ENCODE measurements at regions not wholly inside any gene's neighbourhood (a gene's known extent, or its start where the extent isn't known, plus 50 kb on each side); places are given as distances from the start of the nearest gene placed in this dataset.

DNA sequence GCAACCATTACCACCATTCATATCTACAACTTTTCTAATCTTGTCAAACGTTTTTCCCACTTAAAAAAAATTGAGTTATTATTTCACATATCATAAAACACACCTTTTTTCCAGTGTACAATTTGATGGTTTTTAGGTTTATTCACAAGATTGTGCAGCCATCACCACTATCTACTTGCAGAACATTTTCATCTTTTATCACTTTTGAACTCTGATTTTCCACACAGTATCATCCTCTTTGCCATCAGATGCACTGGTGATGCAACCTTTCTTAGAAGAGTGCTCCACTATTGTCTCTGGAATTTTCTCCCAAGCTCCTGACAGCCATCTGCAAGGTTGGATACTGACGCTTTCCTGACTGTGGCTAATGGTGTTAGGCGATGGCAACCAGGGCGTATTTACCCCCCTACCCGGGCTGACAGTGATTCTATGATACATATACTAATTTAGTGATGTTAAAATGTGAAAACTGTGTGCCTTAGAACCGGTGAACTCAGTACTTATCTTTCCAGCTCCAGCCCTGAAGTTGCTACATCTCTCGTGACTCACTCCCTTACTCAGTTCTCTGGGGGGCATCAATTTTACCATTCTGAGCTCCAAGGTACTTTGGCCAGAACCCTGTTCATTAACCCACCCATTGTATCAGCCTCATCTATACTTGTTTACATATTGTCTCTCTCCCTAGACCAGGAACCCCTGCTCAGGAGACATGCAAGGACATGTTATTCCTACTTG, 105.4 kb upstream of the SPRED2 start:
- TF ChIP-seq, protein P1, sequence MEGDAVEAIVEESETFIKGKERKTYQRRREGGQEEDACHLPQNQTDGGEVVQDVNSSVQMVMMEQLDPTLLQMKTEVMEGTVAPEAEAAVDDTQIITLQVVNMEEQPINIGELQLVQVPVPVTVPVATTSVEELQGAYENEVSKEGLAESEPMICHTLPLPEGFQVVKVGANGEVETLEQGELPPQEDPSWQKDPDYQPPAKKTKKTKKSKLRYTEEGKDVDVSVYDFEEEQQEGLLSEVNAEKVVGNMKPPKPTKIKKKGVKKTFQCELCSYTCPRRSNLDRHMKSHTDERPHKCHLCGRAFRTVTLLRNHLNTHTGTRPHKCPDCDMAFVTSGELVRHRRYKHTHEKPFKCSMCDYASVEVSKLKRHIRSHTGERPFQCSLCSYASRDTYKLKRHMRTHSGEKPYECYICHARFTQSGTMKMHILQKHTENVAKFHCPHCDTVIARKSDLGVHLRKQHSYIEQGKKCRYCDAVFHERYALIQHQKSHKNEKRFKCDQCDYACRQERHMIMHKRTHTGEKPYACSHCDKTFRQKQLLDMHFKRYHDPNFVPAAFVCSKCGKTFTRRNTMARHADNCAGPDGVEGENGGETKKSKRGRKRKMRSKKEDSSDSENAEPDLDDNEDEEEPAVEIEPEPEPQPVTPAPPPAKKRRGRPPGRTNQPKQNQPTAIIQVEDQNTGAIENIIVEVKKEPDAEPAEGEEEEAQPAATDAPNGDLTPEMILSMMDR (IDR thresholded peaks at IDR 0.05) = no peak
- no peak for TF ChIP-seq POLR2A (IDR thresholded peaks at IDR 0.05)

All from Peyer's patch (tissue), 4 donors.